Thymus (tissue), 11 donors: ENCODE measurements at regions not wholly inside any gene's neighbourhood (a gene's known extent, or its start where the extent isn't known, plus 50 kb on each side); places are given as distances from the start of the nearest gene placed in this dataset.

Source experiments
- DNase-seq, 9 donors: peaks; one replicate each; pipeline ENCODE4 v3.0.0-alpha.2; 2013; ENCODE audit warnings: low spot score in 9 of 9, low read depth in 6 of 9, missing footprints in 1 of 9
- H3K27ac ChIP-seq, 2 donors: one replicate each; pipeline ENCODE4 v1.5.1; 2013; ENCODE audit warnings: control low read depth in 1 of 2, low read depth in 1 of 2, low read length in 1 of 2, mild to moderate bottlenecking in 1 of 2, moderate library complexity in 1 of 2
- H3K27me3 ChIP-seq, 2 donors: one replicate each; pipeline ENCODE4 v1.5.1; 2013; ENCODE audit warnings: low read length in 1 of 2; ENCODE audit not compliant: control insufficient read depth in 2 of 2, insufficient read depth in 1 of 2
- H3K36me3 ChIP-seq, 2 donors: one replicate each; pipeline ENCODE4 v1.5.1; 2013; ENCODE audit warnings: low read length in 1 of 2, mild to moderate bottlenecking in 1 of 2, moderate library complexity in 1 of 2; ENCODE audit not compliant: control insufficient read depth in 2 of 2, insufficient read depth in 2 of 2
- H3K4me1 ChIP-seq, 2 donors: one replicate each; pipeline ENCODE4 v1.5.1; 2013; ENCODE audit warnings: low read length in 2 of 2; ENCODE audit not compliant: control insufficient read depth in 2 of 2, insufficient read depth in 2 of 2
- H3K4me3 ChIP-seq, 2 donors: one replicate each; pipeline ENCODE4 v1.5.1; 2013; ENCODE audit warnings: low read length in 2 of 2, control low read depth in 1 of 2, mild to moderate bottlenecking in 1 of 2
- H3K9me3 ChIP-seq, 2 donors: one replicate each; pipeline ENCODE4 v1.5.1; 2013; ENCODE audit warnings: low read length in 1 of 2, mild to moderate bottlenecking in 1 of 2; ENCODE audit not compliant: control insufficient read depth in 2 of 2, insufficient read depth in 1 of 2
- WGBS: extraction: QIAGEN DNeasy Blood & Tissue Kit; methylation state at CpG from one replicate; pipeline ENCODE4 v1.1.7; 2013; 5-methylcytosine and 5-hydroxymethylcytosine counted together
- donor health status: healthy.

- Histone ChIP-seq H3K9me3 (no peaks in the 10 kb centered on the region), H3K4me3 (no peak overlapping the region), H3K36me3 (no peaks in the 10 kb centered on the region), H3K27me3 (no peaks in the 10 kb centered on the region), H3K27ac (no peak overlapping the region), H3K4me1 (no peaks in the 10 kb centered on the region)
- WGBS: 97% methylated on average over 6 of the region's 6 CpGs
- DNase-seq: no peak
Observed at GRCh38 chr18:55133378-55133777, 174.1 kb upstream of the CCDC68 start.

- no peaks in the 10 kb centered on the region for H3K9me3 ChIP-seq
- no peak for DNase-seq
- H3K36me3 ChIP-seq: no peaks in the 10 kb centered on the region
Observed at GRCh38 chr18:55128437-55128836, 169.2 kb upstream of the CCDC68 start.

GRCh38 chr18:55124078-55124763, 165.0 kb upstream of the CCDC68 start:
- DNase-seq: no peak
- WGBS: 93% methylated on average over 4 of the region's 4 CpGs
- H3K36me3 ChIP-seq: no peaks in the 10 kb centered on the region

More at GRCh38 chr18:55128437-55128836, 169.2 kb upstream of the CCDC68 start:
- Histone ChIP-seq H3K4me3 (no peak overlapping the region), H3K27ac (no peak overlapping the region), H3K4me1 (no peaks in the 10 kb centered on the region), H3K27me3 (no peaks in the 10 kb centered on the region)
- 90% methylated on average over 3 of the region's 3 CpGs for WGBS

DNA sequence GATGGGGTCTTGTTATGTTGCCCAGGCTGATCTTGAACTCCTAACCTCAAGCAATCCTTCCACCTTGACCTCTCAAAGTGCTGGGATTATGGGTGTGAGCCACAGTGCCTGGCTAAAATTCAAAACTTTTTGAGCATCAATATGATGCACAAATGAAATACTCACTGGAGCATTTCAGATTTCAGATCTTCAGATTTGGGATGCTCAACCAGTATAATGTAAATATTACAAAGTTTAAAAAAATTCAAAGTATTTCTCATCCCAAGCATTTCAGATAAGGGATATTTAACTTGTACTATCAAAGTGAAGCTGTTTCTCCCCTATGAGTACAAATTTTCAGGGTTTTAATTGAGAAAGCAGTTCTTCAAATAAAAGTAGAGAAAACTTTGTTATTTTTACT, 164.1 kb upstream of the CCDC68 start:
- Histone ChIP-seq H3K9me3 (no peaks in the 10 kb centered on the region), H3K27ac (no peak overlapping the region), H3K4me1 (no peaks in the 10 kb centered on the region), H3K36me3 (no peaks in the 10 kb centered on the region), H3K27me3 (no peaks in the 10 kb centered on the region), H3K4me3 (no peak overlapping the region)
- no peak for DNase-seq

More at GRCh38 chr18:55124078-55124763, 165.0 kb upstream of the CCDC68 start:
- no peaks in the 10 kb centered on the region for H3K27me3 ChIP-seq
- no peak overlapping the region for H3K27ac ChIP-seq
- H3K4me1 ChIP-seq: no peaks in the 10 kb centered on the region
- H3K4me3 ChIP-seq: no peak overlapping the region
- H3K9me3 ChIP-seq: no peaks in the 10 kb centered on the region

DNA sequence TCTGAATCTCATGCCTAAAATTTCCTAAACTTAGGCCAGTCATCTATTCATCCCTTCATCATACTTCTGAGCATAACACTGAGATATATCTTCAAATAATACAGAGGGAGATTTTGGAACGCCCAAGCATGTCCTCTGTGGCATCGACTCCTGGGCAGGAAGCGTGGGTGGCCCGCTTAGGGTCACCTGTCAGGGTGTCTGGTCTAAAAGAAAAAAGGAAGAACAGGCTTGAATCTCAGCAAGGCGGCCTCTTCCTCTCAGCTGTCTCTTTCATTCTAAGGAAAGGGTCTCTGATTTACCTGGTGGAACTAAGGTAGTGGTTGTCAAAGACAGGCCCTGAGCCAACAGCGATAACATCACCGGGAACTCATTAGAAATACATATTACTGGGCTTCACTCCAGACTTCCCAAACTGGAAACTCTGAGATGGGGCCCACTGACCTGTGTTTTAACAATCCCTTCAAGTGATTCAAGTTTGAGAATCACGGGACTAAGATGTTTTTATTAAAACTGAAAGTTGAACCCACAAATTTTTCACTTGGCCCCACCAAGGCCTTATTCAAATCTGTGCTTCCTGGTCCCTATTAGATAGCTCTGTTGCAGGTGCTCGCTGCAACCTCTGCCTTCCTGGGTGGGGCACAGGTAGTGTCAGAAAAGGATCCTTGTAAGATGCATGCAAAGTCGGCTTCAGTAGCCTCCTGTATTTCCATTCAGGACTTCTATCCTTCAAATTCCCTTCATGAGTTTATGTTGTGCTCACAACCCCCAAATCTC, 162.3 kb upstream of the CCDC68 start:
- Histone ChIP-seq H3K4me3 (no peak overlapping the region), H3K36me3 (no peaks in the 10 kb centered on the region), H3K27ac (no peak overlapping the region), H3K9me3 (no peaks in the 10 kb centered on the region), H3K27me3 (no peaks in the 10 kb centered on the region), H3K4me1 (no peaks in the 10 kb centered on the region)
- DNase-seq: no peak
- 96% methylated on average over 10 of the region's 10 CpGs for WGBS

DNA sequence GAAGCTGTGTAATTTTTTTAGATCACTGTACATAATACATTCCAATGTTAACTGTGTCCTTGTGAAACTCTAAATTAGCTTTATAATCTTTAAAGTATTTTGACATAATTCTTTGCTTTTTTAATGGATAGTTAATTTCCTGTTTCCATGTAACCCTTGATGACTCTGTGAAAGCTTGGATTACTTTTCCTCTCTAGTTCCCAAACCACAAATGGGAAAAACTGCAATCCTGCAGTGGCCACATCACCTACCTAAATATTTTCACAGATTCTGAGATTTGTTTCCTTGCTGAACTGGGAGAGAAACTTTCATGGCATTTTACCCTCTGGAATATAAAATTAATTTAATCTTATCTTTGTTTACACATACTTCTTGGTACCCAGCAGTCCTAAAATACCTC, 161.6 kb upstream of the CCDC68 start:
- H3K27ac ChIP-seq: no peak overlapping the region
- DNase-seq: no peak
- H3K27me3 ChIP-seq: no peaks in the 10 kb centered on the region
- no peaks in the 10 kb centered on the region for H3K9me3 ChIP-seq
- no peak overlapping the region for H3K4me3 ChIP-seq
- H3K36me3 ChIP-seq: no peaks in the 10 kb centered on the region
- H3K4me1 ChIP-seq: no peaks in the 10 kb centered on the region

- H3K27me3 ChIP-seq: no peaks in the 10 kb centered on the region
- no peaks in the 10 kb centered on the region for H3K9me3 ChIP-seq
- no peak overlapping the region for H3K27ac ChIP-seq
- no peaks in the 10 kb centered on the region for H3K36me3 ChIP-seq
- WGBS: 83% methylated on average over 6 of the region's 6 CpGs
- no peak for DNase-seq
- no peak overlapping the region for H3K4me3 ChIP-seq
- no peaks in the 10 kb centered on the region for H3K4me1 ChIP-seq
Observed at GRCh38 chr18:55119434-55119833, 160.2 kb upstream of the CCDC68 start.

GRCh38 chr18:55119016-55119415, 159.8 kb upstream of the CCDC68 start:
- no peak for DNase-seq
- no peaks in the 10 kb centered on the region for H3K4me1 ChIP-seq
- H3K4me3 ChIP-seq: no peak overlapping the region
- H3K9me3 ChIP-seq: no peaks in the 10 kb centered on the region
- H3K36me3 ChIP-seq: no peaks in the 10 kb centered on the region
- no peaks in the 10 kb centered on the region for H3K27me3 ChIP-seq
- no peak overlapping the region for H3K27ac ChIP-seq

GRCh38 chr18:55116863-55117262, 157.6 kb upstream of the CCDC68 start:
- no peaks in the 10 kb centered on the region for H3K9me3 ChIP-seq
- DNase-seq: no peak
- WGBS: 90% methylated on average over 3 of the region's 3 CpGs
- no peaks in the 10 kb centered on the region for H3K36me3 ChIP-seq
- H3K27ac ChIP-seq: no peak overlapping the region
- no peak overlapping the region for H3K4me3 ChIP-seq
- no peaks in the 10 kb centered on the region for H3K27me3 ChIP-seq
- H3K4me1 ChIP-seq: no peaks in the 10 kb centered on the region
